NCI-H2196 treated with DMSO at 0.1 percent for 48 hours (cell line): ENCODE measurements at regions not wholly inside any gene's neighbourhood (a gene's known extent, or its start where the extent isn't known, plus 50 kb on each side); places are given as distances from the start of the nearest gene placed in this dataset.

Experiments
- DNase-seq: peaks from one replicate; lab custom pipeline; 2025; ENCODE audit not compliant: unreplicated experiment; lab: John Stamatoyannopoulos, UW

DNA sequence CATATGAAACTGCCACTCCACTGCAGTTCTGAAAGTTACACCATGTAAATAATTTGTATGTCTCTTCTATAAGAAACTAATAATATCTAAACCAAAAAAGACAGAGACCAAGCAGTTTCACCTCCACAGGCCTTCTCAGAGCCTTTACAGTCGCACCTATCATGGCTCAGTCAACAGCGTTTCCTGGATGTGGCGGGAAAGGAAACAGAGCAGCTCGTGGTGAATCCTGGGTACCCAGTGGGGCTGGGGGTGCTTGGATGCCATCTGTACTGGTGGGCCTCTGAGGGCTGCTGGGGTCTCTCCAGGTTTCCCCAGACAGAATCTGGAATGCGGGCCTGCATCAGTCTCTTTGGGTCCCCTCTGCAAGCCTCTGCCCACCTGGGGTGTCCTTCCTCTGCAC lies 100.2 kb upstream of the CASZ1 start:
- no peak for DNase-seq

DNA sequence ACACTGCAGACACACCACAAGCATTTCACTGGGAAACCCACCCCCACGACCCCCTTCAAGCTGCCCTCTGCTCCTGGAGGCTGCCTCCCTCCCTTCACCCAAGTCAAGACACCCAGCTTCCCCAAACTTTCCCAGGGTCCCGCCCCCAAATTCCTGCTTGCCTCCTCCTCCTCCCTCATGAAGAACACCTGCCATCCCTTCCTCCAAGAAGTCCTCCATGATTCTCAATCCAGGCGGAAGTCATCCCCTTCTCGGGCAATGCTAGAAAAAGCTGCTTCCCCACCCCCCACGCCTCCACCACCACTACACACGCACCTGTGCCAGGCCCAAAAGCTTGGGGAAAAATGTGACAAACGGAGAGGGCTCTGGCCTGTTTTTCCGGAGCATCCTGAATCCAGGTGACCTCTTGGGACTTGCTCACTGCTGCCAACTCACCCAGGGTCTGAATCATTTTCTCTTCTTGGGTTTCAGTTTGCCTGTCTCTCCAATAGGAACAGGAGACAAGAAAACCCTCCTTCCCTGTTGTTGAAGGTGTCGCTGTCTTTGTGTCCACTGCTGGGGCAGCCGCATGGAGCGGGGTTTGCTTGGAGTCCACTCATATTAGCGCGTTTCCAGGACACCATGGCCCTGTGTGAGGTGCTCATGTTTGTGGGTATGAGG lies 101.0 kb upstream of the CASZ1 start:
- DNase-seq: no peak

DNA sequence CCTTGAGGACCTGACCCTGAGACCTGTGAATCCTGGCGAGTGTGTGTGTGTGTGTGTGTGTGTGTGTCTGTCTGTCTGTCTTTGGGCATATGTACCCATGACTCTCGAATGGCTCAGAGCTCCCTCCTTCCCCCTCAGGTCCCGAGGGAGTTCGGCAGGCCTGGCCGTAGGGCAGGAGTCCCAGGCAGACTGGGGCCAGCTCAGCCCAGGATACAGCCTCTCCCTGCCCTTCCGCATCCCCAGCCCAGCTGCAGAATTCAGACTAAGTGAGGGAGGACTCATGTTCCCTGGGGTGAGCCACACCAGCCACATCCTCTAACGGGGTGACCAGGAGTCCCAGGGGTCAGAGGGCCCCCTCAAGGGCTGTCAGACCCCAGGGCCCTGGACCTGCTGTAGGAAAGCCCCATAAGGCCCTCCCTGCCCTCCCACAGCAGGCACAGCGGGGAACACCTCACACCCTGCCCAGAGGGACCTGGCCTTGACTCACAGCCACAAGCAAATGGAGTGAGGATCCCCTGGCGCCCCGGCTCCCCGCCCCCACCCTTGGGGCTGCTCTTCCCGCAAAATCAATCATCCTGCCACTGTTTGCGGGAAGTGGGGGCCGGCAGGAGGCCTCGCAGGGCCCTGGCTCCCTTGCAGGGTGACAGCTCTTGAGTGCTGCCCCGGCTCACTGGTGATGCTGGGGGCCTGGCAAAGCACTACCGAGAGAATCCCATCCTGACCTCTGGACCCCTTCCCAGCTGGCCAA lies 101.7 kb upstream of the CASZ1 start:
- no peak for DNase-seq

DNA sequence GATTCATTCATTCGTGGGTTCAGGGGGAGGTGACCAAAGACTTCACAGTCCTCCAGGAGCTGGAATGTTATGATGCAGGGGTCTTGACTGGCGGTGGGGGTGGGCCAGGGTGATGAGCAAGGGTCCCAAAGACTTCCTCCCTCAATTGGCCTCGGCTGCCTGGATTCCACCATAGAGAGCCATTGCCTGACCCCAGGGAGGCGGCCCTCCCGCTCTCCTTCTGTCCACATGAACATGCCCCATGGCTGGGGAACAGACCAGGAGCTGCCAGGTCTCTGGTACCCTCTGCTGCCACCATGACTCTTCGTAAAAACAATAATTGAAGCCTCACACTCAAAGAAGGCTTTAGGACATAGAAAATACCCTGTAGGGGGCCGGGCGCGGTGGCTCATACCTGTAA lies 102.5 kb upstream of the CASZ1 start:
- DNase-seq: no peak

DNA sequence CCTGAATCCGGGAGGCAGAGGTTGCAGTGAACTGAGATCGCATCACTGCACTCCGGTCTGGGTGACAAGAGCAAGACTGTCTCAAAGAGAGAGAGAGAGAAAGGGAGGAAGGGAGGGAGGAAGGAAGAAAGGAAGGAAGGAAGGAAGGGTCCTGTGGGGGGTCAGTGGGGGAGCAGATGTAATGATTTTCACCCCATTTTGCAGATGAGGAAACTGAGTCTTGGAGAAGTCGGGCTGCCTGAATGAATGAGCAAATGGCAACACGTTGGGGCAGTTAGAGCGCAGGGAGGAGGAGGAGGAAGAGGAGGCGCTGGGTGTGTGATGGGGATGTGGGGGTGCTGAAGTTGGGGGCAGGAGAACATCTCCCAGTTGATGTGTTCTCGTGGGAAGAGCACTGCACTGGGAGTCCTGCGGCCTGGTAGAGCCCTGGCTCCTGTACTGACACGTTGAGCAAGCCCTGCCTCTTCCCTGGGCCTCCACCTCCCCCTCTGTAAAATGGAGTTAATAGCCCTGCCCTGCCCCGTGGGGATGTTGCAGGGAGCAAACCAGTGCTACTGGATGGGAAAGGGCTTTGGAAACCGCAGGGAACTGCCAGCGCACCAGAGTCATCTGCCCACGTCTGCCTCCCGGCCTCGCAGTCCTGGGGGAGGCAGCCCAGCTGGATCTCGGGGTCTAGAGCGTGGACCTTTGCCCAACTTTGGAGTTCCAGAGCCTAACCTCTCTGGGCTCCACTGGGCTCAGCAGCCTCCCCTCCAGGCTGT lies 103.2 kb upstream of the CASZ1 start:
- DNase-seq: no peak

DNA sequence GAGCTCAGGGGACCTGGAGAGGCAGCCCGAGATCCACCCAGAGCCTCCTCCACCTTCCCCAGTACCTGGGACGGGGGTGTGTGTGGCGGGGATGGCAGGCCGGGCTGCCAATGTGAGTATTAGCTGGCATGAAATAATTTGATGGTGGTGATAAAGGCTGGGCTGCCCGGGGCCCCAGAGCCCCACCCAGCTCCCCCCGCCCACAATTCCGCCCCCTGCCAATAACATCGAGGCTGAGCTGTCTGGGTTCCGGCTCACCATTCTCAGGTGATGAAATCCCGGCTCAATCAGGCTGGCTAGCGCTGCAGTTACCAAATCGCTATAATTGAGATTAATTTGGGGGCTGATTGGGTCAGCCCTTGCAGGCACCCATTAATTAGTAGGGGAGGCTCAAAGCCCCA lies 103.8 kb upstream of the CASZ1 start:
- no peak for DNase-seq

DNA sequence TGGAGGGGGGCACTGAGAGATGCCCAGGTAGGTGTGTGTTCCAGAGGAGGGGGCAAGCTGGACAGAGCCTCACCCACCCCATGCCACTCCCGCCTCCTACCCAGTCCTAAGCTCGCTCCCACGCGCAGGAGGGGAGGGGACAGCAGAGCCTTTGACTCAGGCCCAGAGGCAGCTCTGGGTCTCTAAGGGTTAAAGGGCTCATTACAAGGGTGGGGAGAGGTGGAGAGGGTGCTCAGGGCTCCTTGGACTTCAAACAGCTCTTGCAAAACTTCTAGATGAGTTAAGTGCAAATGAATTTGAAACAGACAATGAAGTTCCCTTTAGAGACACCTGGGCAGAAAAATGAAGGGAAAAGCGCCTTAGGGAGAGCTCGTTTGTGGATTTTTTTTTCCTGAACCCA lies 104.2 kb upstream of the CASZ1 start:
- DNase-seq: no peak

DNA sequence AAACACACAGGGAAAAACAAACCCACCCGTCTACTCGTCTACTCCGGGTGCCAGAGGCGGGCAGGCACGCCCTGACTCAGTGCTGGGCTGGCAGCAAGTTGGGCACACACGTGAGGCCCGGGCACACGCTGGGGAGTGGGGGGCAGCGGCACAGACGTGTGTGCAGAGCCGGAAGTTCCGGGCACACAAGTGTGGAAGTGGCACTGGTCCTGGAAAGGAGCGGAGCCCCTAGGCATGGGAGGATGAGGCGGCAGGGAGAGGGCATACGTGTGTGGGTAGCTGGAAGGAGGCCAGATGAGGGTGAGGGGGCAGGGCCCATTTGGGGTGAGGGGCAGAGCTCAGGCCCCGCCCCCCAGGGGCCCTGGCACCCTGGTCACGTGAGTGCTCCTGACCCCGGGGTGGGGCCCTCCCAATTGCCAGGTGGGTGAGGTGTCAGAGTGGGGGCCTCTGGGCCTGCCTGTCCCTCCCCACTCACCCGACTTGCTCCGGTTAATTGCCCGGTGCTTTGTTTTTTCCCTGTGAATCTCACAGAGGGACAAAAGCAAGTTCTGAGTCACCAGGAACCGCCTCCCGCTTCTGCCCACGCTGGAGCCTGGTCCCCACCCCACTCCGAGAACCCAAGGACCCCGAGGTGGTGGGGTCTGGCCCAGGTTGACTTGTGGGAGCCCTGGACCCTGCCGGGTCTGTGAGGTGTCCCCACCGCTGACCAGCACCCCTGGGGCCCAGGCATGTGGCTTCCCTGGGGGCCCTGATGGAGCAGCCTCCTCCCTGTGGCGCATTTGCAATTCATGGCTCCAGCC lies 104.8 kb upstream of the CASZ1 start:
- no peak for DNase-seq

DNA sequence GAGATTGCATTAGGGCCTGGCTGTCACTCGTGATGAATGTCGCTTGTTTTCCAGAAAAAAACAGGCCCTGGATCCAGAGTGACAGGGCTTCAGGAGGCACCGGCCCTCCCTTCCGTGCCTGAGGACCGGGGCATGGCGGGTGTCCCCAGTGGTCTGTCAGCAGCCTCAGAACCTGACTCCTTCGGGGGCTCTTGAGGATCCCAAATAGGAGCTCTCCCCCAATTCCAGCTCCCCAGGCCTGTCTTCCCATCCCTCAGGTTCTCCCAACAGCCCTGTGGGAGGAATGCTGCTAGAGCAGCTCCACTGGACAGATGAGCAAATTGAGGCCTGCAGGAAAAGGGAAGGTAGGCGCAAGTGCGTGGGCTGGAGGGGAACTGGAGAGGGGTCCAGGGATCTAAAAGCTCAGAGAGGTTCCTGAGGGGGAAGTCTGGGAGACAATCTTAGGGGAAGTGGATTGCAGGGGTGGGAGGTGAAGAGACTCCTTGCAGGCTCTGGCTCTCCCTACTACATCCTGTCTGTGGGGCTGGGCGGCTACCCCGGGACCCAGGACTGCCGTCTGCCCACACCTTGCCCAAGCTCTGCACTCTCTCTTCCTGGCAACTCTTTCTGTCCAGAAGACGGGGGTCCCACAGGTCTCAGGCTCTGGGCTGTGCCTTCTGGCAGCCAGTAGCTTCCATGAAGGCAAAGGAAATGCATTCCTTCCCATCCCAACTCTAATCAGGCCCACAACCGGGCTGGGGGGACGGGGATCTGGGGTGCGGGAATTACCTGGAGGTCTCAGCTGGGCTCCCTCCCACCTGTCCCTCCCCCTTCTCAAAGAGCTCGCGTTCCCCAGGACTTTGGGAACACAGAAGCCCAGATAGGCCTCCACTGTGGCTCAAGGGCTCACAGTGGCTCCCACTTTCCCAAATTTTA lies 105.7 kb upstream of the CASZ1 start:
- DNase-seq: no peak

DNA sequence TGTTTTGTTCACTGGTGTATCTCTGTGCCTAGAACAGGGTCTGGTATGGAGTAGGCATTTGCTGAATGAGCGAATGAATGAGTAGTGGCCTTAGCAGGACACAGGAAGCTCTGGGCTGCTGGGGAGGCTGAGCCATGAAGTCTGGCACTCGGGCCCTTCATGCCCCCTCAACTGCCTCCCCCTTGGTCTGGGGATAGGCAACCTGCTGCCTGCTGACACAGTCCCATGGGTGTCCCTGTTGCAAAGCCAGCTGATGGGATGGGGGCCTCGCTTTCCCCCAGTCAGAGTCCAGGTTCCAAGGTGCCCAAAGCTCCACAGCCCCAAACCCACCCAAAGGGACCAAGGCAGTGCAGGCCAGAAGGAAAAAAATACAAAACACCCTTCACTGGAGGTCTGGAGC lies 107.0 kb upstream of the CASZ1 start:
- no peak for DNase-seq

DNA sequence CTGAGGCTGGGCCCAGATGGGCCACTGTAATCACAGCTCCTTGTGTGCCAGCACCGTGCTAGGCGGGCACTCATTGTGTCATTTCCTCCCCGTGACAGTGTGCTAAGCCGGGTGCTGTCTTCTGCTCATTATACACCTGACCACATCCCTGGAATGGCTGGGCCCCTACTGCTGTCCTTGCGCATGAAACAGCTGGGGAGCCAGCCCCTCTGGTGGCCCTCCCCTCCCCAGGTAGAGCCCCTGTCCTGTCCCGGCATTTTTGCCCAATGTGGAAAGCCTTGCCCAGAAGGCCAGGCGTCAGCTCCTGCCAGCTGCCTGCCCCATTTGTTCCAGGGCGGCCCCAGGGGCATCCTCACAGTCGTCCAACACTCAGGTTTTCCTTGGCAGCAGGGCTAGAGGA lies 107.4 kb upstream of the CASZ1 start:
- DNase-seq: no peak

DNA sequence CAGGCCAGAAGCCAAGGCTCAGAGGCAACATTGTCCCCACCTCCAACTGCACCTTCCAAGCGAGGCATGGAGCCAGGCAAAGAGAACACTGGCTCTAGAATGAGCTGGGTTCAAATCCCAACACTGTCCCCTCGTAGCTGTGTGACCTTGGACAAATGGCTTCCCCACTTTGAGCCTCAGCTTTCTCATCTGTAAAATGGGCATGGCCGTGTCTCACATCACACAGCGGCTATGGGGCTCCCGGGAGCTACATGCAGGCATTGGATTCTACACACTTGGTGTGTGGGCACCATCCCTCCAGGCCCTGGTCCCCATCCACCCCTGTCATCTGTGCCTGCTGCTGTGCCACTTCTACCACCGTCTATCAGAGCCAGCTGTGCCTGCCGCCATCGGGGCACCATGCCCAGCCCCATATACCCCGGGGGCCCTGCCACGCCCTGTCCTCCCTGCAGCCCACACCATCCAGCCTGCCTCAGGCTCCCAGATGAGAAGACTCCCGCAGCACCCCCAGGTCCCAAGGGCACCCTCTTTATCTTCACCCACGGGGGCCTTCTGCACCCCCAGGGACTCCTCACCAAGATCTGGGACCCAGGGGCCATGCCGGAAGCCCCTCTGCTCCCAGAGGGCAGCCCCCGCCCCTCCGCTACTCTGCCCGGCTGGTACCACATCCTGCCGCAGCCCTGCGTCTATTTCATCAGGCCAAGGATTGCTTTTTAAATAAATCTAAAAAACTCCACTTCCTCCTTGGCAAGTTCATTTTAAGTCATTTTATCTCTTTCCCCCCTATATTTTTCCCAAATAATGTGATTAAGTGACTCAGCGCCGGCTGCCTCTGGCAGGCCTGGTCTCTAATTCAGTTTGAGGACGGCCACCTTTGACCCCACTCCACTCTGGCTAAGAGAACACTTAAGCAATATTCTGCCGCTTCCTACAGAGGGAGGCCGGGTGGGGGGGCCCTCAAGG lies 107.8 kb upstream of the TARDBP start:
- DNase-seq: no peak

DNA sequence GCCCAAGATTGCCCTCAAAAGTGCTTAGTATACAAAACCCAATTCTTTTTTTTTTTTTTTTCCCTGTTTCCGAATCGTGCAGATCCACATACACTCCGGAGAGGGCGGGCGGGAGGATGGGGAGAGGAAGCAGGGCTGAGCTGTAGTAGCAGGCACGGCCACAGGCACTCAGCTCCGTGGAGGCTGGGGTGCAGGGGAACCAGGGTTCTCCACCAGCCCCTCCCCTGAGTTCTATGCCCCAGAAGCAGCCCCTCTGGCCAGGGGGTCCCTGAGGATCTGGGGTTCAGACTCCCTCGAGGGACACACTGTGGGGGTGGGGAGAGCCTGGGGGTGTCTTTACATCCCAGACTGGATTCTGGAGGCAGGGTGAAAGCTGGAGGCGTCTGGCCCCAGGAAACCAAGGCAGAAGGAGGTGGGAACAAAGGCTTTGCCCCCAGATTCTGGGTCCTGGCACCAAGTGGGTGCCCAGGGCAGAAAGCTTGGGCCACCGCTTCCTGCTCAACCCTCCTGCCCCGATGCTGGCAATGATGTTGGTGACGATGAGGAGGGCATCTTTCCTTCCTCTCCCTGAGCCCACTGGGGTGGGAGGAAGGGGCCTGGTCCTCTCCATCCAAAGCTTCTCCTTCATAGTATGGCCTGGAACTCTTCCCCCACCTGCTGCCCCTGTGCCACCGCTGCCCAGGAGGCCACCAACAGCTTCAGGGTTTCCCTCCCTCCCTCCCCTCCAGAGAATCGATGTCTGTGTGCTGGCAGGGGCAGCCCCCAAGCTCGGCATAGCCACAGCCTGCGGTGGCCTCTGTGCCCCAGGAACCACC lies 106.4 kb upstream of the TARDBP start:
- DNase-seq: no peak

DNA sequence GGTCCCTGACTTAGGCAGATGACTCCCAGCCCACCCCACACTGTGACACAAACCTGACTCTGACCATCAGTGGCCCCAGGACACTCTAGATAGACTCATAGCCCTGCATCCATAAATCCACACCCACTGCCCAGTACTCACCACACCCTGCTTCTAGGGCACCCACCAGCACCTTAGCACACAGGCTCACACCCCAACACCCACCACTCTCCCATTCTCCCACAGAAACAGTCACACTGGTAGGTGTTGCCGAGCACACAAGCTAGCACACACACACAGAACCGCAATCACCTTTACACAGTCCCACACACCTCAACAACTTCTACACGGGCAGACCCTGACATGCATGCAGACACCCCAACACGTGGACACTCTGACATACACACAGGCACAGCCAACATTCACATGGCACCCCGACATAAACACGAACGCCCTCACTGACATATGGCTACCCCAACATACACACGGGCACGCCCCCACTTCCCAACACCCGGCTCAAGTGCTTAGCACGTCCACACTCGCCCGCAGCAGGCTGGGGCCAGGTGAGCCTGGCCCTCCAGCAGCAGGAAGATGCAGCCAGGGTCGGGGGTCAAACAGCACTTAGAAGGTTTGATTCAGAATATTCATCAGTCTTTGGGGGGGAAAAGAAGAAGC lies 105.5 kb upstream of the TARDBP start:
- no peak for DNase-seq

DNA sequence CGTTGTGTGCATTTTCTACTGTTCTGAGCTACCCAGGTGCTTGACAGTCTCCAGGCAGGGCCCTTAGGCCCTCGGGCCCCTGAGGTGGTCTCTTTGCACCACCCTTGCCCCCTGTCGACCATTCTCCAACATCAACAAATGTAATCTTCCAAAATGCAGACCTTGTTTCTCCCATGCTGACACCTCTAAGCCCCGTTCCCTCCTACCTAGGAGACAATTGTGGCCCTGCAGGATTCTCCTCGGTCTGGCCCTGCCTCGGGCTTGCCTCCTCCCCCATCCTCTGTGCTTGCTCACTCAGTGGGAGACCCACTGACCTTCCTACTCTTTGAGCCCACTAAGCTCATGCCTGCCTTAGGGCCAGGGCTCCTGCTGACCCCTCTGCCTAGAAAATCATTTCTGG lies 104.2 kb upstream of the TARDBP start:
- no peak for DNase-seq

DNA sequence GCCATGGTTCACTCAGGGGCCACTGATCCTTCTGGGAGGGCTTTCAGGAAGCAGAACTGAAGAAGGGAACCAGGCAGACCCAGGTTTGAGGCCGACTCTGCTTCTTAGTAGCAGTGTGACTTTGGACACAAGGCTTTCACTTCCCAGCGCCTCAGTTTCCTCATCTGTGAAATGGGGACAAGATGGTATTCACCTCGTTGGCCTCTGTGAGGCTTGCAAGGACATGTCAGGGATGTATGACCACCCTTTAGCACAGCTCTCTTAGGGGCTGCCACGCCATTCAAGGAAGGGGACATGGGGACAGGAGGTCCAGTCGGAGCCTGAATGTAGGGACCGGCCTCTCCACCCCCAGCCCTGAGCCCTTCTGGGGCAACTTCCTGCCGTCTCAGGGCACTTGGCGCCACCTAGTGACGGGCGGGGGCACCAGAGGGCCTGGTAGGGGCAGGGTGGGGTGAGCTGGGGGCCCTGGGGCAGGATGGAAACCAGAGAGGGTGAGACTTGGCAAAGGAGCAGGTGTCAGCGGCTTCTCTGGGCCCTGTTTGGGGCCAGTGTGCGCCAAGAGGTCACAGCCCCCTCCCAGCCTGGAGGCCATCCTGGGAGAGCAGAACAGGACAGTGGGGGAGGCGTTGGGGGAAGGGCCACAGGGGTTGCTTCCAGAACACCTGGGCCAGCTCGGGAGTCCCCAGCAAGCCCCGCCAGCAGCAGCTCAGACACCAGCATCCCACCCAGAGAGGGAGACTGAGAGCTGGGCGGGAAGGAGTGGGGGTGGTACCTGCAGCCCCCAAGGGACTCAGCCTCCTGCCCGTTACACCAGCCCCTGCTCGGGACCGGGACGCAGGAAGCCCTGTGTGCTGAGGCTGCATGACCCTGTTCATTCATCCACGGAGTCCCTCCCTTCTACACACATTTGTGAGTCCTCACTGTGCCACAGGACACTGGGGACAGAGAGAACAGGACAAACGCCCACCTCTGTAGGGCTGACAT lies 102.5 kb upstream of the TARDBP start:
- peak; percentile 23 for DNase-seq
